GM11168 (cell line): ENCODE measurements at regions not wholly inside any gene's neighbourhood (a gene's known extent, or its start where the extent isn't known, plus 50 kb on each side); places are given as distances from the start of the nearest gene placed in this dataset.
"Not testable (repeated sequence)": the region's sequence is repeated elsewhere in the genome, so short reads cannot be mapped to it uniquely, and the experiment has no call there.

ENCODE experiments used
- in situ Hi-C: fragments of 300-500 bp; cut with MboI; formaldehyde crosslinking; loops from one replicate; pipeline ENCODE4 v1.12.0; 2022; ENCODE audit warnings: low sequenced_read_pairs; ENCODE audit not compliant: unreplicated experiment

- in situ Hi-C loops: no loop called here
Measured at GRCh38 chr12:13339538-13339937, 143.0 kb downstream of the EMP1 start.

GRCh38 chr12:13339091-13339490, 142.6 kb downstream of the EMP1 start:
- in situ Hi-C loops: no loop called here

- in situ Hi-C loops: no loop called here
Measured at GRCh38 chr12:13337791-13338190, 141.3 kb downstream of the EMP1 start.

- in situ Hi-C loops: no loop called here
Measured at GRCh38 chr12:13336216-13336615, 139.7 kb downstream of the EMP1 start.

GRCh38 chr12:13328535-13328934, 132.0 kb downstream of the EMP1 start:
- in situ Hi-C loops: no loop called here

- in situ Hi-C loops: no loop called here
Measured at GRCh38 chr12:13326076-13326475, 129.6 kb downstream of the EMP1 start.

GRCh38 chr12:13325037-13325436, 128.5 kb downstream of the EMP1 start:
- in situ Hi-C loops: not testable (repeated sequence)

- in situ Hi-C loops: no loop called here
Measured at GRCh38 chr12:13318231-13319015, 121.9 kb downstream of the EMP1 start.

- in situ Hi-C loops: no loop called here
Measured at GRCh38 chr12:13316587-13317246, 120.2 kb downstream of the EMP1 start.

- in situ Hi-C loops: no loop called here
Measured at GRCh38 chr12:13313886-13314285, 117.4 kb downstream of the EMP1 start.

DNA sequence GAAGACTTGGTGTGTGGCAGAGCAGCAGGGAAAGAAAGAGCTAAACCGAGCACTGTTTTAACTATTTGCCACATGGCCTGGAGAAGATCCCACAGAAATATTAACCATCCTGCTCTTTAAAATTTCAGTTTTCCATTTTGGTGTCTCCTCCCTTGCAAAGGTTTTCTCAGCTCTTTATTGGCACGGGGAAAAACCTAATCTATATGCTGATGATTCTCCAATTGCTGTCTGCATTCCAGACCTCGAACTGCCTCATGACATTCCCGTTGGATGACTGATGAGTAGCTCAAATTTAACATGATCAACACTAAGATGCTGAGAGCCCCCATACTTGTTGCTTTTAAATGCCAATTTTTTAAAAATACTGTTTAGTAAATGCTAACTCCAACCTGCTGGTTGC, 115.0 kb downstream of the EMP1 start:
- in situ Hi-C loops: no loop called here

DNA sequence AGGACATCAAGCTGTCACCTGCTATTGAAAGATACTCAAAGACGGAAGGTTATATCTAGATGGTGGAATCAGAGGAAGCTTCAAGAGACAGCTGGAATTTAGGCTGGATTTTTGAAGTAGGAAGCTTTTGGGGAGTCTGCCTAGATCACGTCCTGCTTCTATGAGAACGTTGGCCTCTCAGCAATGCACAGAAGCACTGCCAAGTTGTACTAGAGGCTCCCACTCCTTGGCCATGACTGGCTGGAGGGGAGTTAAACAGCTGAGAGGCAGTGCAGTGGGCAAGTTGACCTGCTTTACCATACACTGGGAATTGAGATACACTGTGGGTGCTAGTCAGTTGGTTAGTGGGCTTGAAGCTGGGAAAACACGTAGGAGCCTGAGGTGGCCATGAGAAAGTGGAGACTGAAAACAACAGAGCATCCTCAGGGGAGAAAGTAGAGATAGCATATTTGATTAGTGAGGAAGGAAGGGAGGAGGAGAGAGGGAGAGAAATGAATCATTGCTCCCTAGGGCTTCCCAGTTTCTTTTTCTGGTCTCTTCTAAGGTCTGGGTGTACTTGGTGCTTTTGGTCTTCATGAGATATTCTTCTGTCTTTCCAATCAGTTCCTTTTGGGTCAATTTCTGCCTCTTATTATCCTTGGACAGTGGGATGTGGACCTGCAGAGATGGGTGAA, 110.8 kb downstream of the EMP1 start:
- in situ Hi-C loops: no loop called here

DNA sequence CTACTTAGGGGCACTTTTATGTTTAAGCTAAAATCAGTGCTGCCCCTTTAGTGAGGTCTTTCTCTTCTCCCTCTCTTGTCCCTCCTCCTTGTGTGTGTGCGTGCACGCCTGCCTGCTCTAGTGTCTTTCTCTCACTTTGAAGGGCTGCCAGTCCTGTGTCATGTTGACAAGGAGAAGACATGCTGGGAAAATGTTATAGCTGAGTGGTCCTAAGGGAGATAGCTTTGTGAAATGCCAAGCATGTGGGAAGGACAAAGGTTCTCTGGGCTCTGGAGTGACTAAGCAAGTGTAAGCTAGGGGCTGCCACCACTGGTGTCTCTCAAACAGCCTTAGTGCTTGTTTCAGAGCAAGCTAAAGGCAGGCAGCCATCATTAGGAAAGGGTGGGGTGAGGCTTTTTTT, 108.4 kb downstream of the EMP1 start:
- in situ Hi-C loops: no loop called here

GRCh38 chr12:13299457-13299856, 102.9 kb downstream of the EMP1 start:
- in situ Hi-C loops: no loop called here

GRCh38 chr12:13293096-13293495, 96.6 kb downstream of the EMP1 start:
- in situ Hi-C loops: no loop called here

DNA sequence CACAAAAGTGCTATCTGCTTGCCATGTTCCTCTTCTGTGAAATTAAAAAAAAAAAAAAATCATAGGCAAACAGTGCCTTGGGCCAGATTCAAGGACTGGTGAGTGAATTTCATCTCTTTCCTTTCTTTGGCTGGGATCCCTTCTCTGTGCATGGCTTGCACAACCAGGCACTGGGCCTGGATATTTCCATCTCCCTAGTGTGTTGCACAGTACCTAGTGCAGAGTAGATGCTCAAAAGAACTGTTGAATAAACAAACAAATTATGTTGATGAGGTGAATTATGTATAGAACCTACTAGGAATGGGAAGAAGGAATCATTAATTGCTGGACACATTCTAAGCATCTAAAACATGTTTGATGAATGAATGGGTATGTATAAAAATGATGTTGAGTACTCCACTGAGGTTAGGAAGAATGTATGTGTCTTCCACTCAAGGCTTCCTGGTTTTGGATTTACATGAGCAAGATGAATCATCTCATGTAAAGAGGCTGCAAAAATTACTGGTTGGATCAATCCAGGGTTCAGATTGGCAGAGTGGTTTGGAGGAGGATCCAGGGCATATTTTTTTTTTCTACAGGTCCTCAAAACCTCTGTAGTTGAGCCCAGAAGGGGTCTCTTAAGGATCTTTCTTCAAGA, 93.2 kb downstream of the EMP1 start:
- in situ Hi-C loops: no loop called here

DNA sequence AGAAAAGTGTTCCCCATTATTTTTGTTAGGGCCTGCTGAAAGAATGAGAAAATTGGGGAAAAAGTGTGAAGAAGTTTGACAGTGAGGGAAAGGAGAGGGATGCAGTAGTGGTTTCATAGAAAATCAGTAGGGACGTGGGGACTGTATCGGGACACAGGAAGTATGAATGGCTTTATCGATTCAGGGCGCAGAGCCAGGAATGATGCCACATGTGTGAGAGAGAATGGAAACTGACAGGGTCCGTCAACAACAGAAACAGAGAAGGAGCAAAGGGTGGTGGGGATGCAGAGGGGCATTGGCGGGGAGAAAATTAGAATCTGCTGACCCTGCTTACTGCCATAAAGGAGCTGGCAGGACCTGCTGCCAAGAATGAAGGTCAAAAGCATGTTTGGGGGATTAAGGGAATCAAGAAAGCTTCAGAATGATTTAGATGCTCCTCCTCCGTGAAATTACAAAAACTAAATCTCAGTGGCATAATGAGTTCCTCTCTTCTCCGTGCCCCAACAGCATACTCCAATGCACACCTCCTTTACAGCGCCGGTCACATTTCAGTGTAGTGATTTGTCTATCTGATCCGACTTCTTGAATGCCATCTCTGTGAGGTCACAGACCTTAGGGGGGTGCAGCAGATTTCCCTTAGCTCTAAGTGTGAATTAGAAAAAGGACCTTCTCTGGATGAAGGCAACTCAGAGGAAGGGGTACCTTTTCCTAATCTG, 92.6 kb downstream of the EMP1 start:
- in situ Hi-C loops: no loop called here

DNA sequence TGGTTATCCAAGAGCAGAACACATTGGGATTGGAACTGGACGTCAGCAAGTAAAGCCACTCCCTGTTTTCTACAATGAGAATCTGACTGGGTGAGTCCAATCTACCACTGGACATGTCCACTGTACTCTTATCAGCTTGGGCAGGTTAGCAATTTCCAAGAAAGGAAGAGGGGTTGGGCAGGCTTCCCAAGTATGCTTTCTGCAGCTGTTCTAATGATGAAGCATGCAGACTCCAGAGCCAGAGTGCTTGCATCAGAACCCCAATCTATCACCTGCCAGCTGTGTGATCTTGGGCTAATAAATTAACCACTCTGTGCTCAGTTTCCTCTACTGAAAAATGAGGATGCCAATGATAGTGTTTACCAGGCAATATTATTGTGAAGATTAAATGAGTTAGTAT, 92.0 kb downstream of the EMP1 start:
- in situ Hi-C loops: no loop called here

DNA sequence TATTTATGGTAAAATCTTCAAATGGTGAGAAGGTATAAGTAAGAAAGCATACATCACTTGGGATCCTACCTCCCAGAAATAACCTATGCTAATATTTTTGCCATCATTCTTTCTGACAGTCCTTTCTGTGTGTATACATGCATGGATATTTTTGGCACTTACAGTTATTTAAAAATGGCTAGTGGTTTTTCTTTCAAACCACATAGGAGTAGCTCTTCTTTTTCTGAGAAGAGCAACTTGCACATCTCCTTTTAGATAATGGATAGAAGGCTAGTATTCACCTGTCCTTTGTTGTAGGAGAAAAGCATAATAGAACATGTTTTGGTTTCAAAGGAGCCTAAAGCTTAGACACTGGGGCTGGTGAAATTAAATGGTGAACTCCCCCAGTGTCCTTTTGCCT, 87.3 kb downstream of the EMP1 start:
- in situ Hi-C loops: no loop called here

DNA sequence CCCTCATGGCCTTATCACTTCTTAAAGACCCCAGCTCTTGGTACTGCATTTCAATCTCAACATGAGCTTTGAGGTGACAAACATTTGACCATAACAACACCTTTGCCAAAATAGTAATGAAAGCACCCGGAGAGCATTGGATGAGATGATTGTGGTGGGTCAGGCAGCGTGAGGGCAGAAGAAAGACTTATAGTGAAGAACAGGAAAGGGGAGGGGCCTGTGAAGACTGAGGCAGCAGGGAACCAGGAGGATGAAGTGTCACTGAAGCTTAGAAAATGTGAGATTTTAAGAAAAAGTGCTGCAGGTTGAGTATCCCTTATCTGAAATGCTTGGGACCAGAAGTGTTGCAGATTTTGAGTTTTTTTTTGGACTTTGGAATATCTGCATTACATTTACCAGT, 86.3 kb downstream of the EMP1 start:
- in situ Hi-C loops: no loop called here
